Fibroblast of villous mesenchyme (primary cell): ENCODE measurements at regions not wholly inside any gene's neighbourhood (a gene's known extent, or its start where the extent isn't known, plus 50 kb on each side); places are given as distances from the start of the nearest gene placed in this dataset.

Experiments used
- DNase-seq: peaks from one replicate; pipeline ENCODE4 v3.0.0-alpha.2; 2010; ENCODE audit warnings: low read depth
- H3K4me3 ChIP-seq: 2 replicates; pipeline ENCODE4 v1.5.1; 2011; ENCODE audit warnings: low read depth, mild to moderate bottlenecking, low read length
- CTCF ChIP-seq: IDR thresholded peaks from 2 replicates; pipeline ENCODE4 v1.5.1; 2012; ENCODE audit warnings: low read depth, mild to moderate bottlenecking, low read length; ENCODE audit not compliant: insufficient read depth

- H3K4me3 ChIP-seq: no peak overlapping the region
- TF ChIP-seq CTCF: no peak
- DNase-seq: no peak
These were observed 63.7 kb upstream of the ANTXRL start for GRCh38 chr10:46223064-46223480.

DNA sequence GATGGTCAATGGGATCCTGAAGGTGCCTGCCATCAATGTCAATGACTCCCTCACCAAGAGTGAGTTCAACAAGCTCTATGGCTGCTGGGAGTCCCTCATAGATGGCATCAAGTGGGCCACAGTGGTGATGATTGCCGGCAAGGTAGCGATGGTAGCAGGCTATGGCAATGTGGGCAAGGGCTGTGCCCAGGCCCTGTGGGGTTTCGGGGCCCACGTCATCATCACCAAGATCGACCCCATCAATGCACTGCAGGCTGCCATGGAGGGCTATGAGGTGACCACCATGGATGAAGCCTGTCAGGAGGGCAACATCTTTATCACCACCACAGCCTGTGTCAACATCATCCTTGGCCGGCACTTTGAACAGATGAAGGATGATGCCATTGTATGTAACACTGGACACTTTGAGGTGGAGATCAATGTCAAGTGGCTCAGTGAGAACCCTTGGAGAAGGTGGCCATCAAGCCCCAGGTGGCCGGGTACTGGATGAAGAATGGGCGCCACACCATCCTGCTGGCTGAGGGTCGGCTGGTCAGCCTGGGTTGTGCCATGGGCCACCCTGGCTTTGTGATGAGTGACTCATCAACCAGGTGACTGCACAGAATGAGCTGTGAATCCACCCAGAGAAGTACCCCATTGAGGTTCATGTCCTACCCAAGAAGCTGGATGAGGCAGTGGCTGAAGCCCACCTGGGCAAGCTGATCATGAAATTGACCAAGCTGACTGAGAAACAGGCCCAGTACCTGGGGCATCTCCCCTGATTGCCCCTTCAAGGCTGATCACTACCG is 63.0 kb upstream of the ANTXRL start:
- no peak for TF ChIP-seq CTCF
- DNase-seq: no peak
- no peak overlapping the region for H3K4me3 ChIP-seq

- no peak for TF ChIP-seq CTCF
- no peak overlapping the region for H3K4me3 ChIP-seq
- no peak for DNase-seq
These were observed 62.4 kb upstream of the ANTXRL start for GRCh38 chr10:46224414-46224682.

DNA sequence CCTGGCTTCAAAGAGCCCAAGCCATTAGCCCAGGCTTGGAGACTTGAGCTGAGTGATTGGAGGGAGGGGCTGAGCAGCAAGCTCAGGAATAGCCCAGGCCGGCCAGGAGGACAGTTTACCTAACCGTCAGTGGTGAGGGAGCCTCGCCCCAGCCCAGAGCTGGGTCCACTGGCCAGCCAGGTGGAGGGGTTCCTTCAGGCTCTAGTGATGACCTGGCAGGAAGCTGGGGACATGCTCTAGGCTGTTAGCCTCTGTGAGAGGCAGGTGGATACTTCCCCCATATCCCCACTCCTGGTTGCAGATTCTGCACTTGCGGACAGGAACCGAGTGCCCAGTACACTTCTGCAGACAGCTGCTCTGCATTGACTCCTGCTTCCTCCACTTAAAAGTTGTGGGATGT is 61.2 kb upstream of the ANTXRL start:
- DNase-seq: no peak
- no peak for TF ChIP-seq CTCF
- no peak overlapping the region for H3K4me3 ChIP-seq

GRCh38 chr10:46226232-46226631 is 60.6 kb upstream of the ANTXRL start:
- no peak for TF ChIP-seq CTCF
- no peak for DNase-seq
- no peak overlapping the region for H3K4me3 ChIP-seq

- H3K4me3 ChIP-seq: no peak overlapping the region
- no peak for DNase-seq
- TF ChIP-seq CTCF: no peak
These were observed 59.8 kb upstream of the ANTXRL start for GRCh38 chr10:46226900-46227558.

DNA sequence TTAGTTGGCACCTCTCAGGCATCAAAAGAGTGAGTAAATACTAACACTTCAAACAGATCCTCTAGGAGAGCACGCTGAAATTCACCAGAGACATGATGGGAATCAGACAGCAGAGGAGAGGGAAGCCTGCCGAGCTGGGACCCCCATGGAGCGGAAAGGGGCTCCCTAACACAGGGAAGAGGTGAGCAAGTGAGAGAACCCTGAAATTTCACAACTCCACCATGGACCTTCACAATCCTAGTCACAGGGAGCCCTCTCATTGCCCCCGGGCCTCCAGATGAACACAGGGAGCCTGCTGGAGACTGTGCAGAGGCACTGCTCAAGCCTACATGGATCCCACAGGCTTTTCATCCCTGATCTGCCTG is 59.2 kb upstream of the ANTXRL start:
- no peak for TF ChIP-seq CTCF
- H3K4me3 ChIP-seq: no peak overlapping the region
- no peak for DNase-seq
